Effector CD8-positive, alpha-beta T cell (primary cell): ENCODE measurements at regions not wholly inside any gene's neighbourhood (a gene's known extent, or its start where the extent isn't known, plus 50 kb on each side); places are given as distances from the start of the nearest gene placed in this dataset.

Source experiments
- DNase-seq: peaks from one replicate; lab custom pipeline; 2025; lab: John Stamatoyannopoulos, UW

- no peak for DNase-seq
These were observed 51.3 kb downstream of the GADD45G start for GRCh38 chr9:89655990-89656657.

DNA sequence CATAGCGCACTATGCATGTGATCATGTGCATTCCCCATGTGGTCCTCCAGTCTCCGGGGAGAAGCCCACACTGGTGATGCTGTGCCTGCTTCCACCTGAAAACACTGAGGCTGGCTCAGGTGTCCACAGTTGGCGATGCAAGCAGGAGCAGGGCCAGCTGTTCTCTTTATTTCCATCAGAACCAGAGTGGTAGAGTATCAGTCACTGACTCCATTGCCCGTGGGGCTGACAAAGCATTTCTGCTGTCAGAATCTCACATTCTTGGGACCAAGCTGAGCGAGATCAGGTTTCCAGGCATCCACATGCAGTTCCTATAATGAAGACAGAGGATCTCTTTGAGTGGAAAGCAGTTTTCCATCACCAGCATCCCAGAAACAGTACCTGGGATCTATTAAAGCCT is 52.5 kb downstream of the GADD45G start:
- no peak for DNase-seq

GRCh38 chr9:89657765-89658164 is 53.0 kb downstream of the GADD45G start:
- no peak for DNase-seq

DNA sequence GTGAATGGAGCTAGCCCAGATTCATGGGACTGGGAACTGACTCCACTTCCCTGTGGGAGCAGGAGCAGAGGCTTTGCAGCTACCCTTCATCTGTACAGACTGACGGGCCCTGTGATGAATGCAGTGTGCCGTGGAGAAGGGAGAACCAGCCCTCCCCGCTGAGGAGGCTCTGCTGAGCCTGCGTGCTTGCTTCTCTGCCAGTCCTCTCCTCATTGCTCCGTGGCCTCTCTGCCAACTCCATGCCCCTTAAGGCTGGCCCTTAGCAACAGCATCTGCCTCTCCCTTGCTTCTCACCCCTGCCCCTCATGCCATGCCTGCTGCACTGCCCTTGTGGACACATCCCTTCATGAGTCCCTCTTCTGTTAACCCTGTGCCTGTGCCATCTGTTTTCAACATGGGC is 53.6 kb downstream of the GADD45G start:
- no peak for DNase-seq

DNA sequence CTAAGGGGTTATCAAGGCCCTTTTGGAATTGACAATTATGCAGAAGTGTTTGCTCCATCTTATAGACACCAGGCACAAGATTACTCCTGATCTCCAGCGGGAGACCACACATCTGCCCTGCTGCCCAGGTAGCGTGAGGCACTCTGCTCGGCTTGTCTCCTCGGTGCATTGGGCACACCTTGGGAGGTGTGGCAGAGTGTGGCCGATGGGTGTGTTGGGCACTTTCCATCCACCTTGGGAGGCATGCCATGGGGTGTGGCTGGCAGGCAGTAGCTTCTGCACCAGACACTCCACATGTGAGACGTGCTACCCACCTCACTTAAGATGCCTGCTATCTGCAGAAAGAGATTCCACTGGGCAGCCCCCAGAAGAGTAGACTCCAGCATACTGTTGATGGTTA is 54.1 kb downstream of the GADD45G start:
- no peak for DNase-seq

- no peak for DNase-seq
These were observed 54.7 kb downstream of the GADD45G start for GRCh38 chr9:89659473-89659872.

- no peak for DNase-seq
These were observed 55.3 kb downstream of the GADD45G start for GRCh38 chr9:89659891-89660685.

DNA sequence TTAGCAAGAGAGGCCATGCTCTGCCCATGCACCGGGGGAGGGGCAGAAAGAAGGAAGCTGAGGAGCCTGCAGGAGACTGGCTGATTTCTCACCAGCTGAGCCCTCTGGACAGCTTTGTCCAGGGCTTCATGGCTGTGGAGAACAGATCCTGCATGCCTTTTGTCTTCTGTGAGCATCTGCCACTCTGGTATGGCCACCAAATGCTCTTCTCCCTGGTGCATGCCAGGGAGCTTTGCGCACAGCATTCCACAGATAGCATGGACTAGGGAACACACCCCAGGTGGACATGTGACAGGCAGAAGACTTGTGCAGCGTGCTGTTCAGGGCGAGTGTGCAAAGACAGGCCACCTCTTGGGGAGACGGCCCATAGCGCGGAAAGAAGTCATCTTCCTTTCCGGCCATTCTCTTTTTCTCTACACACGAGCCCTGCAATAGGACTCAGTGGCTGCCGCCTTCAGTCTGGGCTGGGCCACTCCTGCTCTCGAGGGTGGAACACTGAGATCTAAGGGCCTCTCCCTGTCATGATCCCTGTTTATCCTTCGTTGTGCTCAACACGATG is 56.7 kb downstream of the GADD45G start:
- no peak for DNase-seq

GRCh38 chr9:89661956-89662717 is 57.3 kb downstream of the GADD45G start:
- DNase-seq, result no peak

- no peak for DNase-seq
These were observed 58.2 kb downstream of the GADD45G start for GRCh38 chr9:89662718-89663613.

DNA sequence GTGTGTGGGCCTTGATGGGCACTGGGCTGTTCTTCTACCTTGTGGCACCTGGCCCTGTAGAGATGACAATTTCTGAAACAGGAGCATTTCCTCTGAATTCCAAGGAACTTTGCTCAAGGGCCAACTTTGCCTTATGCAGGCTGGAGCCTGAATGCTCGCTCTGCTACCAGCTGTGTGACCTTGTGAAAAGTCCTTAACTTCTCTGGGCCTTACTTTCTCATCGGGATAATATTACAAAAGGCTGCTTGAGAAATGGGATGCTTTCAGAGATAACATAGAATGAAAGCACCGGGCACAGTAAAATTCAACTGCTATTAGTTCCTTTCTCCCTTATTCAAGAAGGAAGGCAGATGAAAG is 58.8 kb downstream of the GADD45G start:
- DNase-seq, result no peak

- DNase-seq, result no peak
These were observed 59.2 kb downstream of the GADD45G start for GRCh38 chr9:89664010-89664409.

GRCh38 chr9:89664896-89665329 is 60.1 kb downstream of the GADD45G start:
- no peak for DNase-seq

GRCh38 chr9:89666364-89666763 is 61.6 kb downstream of the GADD45G start:
- DNase-seq, result no peak

DNA sequence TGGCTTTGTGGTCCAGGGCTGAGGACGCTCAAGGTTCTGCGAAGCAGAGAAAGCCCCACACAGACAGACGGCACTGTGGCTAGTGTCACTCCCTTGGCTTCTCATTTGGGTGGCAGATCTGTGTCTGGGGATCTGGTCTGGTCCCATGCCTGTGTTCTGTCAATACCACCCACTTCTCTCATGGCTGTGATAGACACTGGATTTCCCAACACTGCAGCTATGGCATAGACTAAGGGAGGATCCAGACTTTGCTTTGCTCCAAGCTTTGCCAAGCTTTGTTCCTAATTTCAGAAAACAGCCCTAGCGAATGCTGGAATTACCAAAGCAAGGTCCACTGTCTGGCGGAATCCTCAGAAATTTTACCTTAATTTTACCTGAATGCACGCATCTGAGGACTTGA is 62.1 kb downstream of the GADD45G start:
- DNase-seq, result no peak

DNA sequence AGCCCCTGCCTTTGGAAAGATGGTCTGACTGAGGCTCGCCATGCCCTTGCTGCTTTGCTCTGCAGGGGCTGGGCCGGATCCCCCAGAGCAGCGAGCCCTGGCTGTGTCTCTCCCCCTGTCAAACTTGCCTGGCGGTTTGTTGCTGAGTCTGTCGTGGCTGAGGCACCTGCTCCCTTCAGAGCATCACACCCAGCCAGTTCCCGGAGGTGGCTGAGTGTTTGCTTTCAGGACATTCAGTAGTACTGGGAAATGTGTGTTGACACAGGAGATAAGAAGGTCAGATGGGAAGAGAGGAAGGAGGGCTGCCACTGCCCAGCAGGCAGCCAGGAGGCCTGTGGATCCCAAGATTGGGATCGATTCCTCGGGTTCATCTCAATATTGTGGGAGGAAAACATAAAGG is 62.9 kb downstream of the GADD45G start:
- no peak for DNase-seq

DNA sequence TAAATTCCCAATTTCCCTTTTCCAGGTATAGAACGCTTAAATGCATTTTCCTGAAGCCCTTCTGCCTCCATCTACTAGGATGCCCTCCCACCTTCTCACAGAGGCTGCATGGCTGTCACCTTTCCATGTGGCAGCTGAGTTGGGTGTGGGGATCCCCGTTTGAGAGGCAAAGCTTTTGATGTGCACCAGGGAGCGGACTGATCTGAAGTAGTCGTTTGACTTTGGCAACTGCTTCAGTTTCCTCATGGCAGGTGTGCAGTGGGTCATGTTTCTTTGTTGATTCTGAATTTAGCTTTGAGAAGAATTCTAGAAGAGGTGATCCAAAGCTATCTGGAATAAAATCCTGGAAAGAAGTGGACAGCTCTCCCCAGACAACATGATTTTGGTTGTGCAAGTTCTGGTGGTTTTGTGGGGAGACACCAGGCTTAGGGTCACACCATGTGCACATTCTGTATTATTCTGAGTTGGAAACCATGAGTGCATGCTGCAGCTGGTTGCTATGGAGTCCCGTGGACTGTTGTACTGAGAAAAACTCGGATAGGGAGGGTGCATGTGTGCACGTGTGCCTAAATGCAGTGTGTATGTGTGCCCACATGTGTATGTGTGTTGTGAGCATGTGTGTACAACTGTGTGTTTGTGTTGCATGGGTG is 63.5 kb downstream of the GADD45G start:
- no peak for DNase-seq

- DNase-seq, result no peak
These were observed 64.0 kb downstream of the GADD45G start for GRCh38 chr9:89668866-89669246.

DNA sequence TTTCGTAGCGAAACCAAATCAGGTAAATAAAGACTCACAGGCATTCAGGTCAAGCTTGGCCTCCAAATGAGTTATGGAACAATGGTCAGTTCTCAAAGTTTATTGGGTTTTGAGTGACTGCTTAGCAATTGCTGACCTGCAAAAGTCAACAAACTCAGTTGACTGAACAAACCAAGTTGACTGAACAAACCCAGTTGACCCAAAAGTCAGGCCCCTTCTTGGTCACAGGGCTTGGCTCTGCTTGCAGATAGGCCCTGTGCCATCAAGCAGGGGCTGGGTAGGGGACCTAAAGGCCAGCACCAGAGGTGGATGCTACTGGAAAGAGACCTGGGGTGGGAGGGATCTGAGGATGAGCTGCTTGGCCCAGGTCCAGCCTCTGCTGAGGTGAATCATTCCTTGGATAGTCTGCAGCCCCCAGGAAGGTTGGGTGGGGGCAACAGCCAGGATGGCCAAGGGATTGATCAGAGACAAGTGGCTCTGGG is 64.6 kb downstream of the GADD45G start:
- DNase-seq, result no peak

DNA sequence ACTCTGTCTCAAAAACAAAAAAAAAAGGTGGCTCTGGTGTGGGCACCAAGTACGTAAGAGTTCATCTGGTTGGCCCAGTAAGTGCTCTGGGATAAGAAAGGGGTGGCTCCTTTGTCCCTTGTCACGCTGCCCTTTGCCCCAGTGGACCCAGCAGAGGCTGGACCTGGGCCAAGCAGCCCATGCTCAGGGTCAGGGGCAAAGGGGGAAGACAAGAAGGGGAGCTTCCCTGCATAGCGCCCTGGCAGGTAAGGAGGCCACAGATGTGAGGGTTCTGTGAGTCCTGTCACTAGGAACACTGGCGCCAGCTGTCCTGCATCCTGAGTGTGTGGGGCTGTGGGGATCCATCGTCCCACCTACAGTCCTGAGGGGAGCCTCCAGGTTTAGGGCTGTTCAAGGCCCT is 65.3 kb downstream of the GADD45G start:
- no peak for DNase-seq
